ENCODE measurements at regions not wholly inside any gene's neighbourhood (a gene's known extent, or its start where the extent isn't known, plus 50 kb on each side); places are given as distances from the start of the nearest gene placed in this dataset.

GRCh38 chr6:149164199-149164750 lies 153.2 kb upstream of the TAB2 start:
- Histone ChIP-seq H3F3A (ENCODE audit: insufficient read depth, low read length) (no peaks in the 10 kb centered on the region), H3K27me3 (ENCODE audit: insufficient read depth, low read length) (no peaks in the 10 kb centered on the region), H3K36me3 (ENCODE audit: insufficient read depth, low read length) (no peaks in the 10 kb centered on the region), H3K4me3 (ENCODE audit: low read depth, low read length, poor library complexity, severe bottlenecking) (no peak overlapping the region), H3K9ac (ENCODE audit: low read length) (no peak overlapping the region), H2AFZ (ENCODE audit: low read length) (no peak overlapping the region), H3K9me2 (ENCODE audit: low read depth, low read length) (no peaks in the 10 kb centered on the region), H3K9me3 (ENCODE audit: low read length) (no peaks in the 10 kb centered on the region), H4K20me1 (ENCODE audit: insufficient read depth, low read length) (no peaks in the 10 kb centered on the region), H3K79me2 (ENCODE audit: insufficient read depth, low read length) (no peaks in the 10 kb centered on the region), H3K27ac (ENCODE audit: low read depth, low read length, poor library complexity, severe bottlenecking) (no peak overlapping the region), H3K4me1 (ENCODE audit: insufficient read depth, low read length, severe bottlenecking) (no peaks in the 10 kb centered on the region), H3K4me2 (ENCODE audit: low read length) (no peak overlapping the region)
- no peak for TF ChIP-seq EZH2 (IDR thresholded peaks at IDR 0.05; ENCODE audit: borderline replicate concordance, low read length)
- TF ChIP-seq, protein P1, sequence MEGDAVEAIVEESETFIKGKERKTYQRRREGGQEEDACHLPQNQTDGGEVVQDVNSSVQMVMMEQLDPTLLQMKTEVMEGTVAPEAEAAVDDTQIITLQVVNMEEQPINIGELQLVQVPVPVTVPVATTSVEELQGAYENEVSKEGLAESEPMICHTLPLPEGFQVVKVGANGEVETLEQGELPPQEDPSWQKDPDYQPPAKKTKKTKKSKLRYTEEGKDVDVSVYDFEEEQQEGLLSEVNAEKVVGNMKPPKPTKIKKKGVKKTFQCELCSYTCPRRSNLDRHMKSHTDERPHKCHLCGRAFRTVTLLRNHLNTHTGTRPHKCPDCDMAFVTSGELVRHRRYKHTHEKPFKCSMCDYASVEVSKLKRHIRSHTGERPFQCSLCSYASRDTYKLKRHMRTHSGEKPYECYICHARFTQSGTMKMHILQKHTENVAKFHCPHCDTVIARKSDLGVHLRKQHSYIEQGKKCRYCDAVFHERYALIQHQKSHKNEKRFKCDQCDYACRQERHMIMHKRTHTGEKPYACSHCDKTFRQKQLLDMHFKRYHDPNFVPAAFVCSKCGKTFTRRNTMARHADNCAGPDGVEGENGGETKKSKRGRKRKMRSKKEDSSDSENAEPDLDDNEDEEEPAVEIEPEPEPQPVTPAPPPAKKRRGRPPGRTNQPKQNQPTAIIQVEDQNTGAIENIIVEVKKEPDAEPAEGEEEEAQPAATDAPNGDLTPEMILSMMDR (IDR thresholded peaks at IDR 0.05; ENCODE audit: low read length) = no peak

GRCh38 chr6:149166336-149166735 lies 151.2 kb upstream of the TAB2 start:
- no peaks in the 10 kb centered on the region for H3K4me1 ChIP-seq (ENCODE audit: insufficient read depth, low read length, severe bottlenecking)
- no peak overlapping the region for H3K9ac ChIP-seq (ENCODE audit: low read length)
- no peaks in the 10 kb centered on the region for H3K9me3 ChIP-seq (ENCODE audit: low read length)
- no peaks in the 10 kb centered on the region for H3K79me2 ChIP-seq (ENCODE audit: insufficient read depth, low read length)
- no peak overlapping the region for H2AFZ ChIP-seq (ENCODE audit: low read length)
- no peaks in the 10 kb centered on the region for H4K20me1 ChIP-seq (ENCODE audit: insufficient read depth, low read length)
- H3K4me3 ChIP-seq (ENCODE audit: low read depth, low read length, poor library complexity, severe bottlenecking) = no peak overlapping the region
- no peaks in the 10 kb centered on the region for H3K36me3 ChIP-seq (ENCODE audit: insufficient read depth, low read length)
- no peaks in the 10 kb centered on the region for H3K27me3 ChIP-seq (ENCODE audit: insufficient read depth, low read length)
- no peak for TF ChIP-seq EZH2 (IDR thresholded peaks at IDR 0.05; ENCODE audit: borderline replicate concordance, low read length)
- TF ChIP-seq, protein P1 (IDR thresholded peaks at IDR 0.05; ENCODE audit: low read length) = no peak
- no peaks in the 10 kb centered on the region for H3F3A ChIP-seq (ENCODE audit: insufficient read depth, low read length)
- no peaks in the 10 kb centered on the region for H3K9me2 ChIP-seq (ENCODE audit: low read depth, low read length)
- no peak overlapping the region for H3K27ac ChIP-seq (ENCODE audit: low read depth, low read length, poor library complexity, severe bottlenecking)
- no peak overlapping the region for H3K4me2 ChIP-seq (ENCODE audit: low read length)

DNA sequence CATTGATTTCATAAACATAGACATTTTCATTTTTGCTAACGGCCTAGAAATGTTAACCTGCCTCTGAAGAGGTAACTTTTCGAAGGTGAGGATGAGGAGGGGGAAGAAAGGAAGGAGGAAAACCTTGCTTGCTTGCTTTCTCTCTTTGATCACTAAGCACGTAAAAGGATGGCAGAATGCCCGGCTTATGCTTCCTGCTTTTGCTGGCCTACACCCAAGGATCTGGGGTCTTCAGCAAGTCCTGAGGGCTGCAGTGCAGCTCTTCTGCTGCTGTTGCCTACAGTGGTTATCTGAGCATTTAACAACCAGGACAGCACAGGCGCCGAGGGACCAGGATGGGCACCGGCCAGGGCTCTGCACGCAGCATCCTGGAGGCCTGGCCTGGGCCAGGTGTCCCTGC lies 150.8 kb upstream of the TAB2 start:
- no peaks in the 10 kb centered on the region for H3F3A ChIP-seq (ENCODE audit: insufficient read depth, low read length)
- no peak overlapping the region for H3K9ac ChIP-seq (ENCODE audit: low read length)
- H3K4me1 ChIP-seq (ENCODE audit: insufficient read depth, low read length, severe bottlenecking) = no peaks in the 10 kb centered on the region
- H3K9me2 ChIP-seq (ENCODE audit: low read depth, low read length) = no peaks in the 10 kb centered on the region
- no peak overlapping the region for H3K4me3 ChIP-seq (ENCODE audit: low read depth, low read length, poor library complexity, severe bottlenecking)
- H3K4me2 ChIP-seq (ENCODE audit: low read length) = no peak overlapping the region
- H3K27ac ChIP-seq (ENCODE audit: low read depth, low read length, poor library complexity, severe bottlenecking) = no peak overlapping the region
- no peaks in the 10 kb centered on the region for H3K27me3 ChIP-seq (ENCODE audit: insufficient read depth, low read length)
- TF ChIP-seq EZH2 (IDR thresholded peaks at IDR 0.05; ENCODE audit: borderline replicate concordance, low read length) = no peak
- TF ChIP-seq, protein P1 (IDR thresholded peaks at IDR 0.05; ENCODE audit: low read length) = no peak
- no peak overlapping the region for H2AFZ ChIP-seq (ENCODE audit: low read length)
- H3K79me2 ChIP-seq (ENCODE audit: insufficient read depth, low read length) = no peaks in the 10 kb centered on the region
- H4K20me1 ChIP-seq (ENCODE audit: insufficient read depth, low read length) = no peaks in the 10 kb centered on the region
- no peaks in the 10 kb centered on the region for H3K36me3 ChIP-seq (ENCODE audit: insufficient read depth, low read length)
- no peaks in the 10 kb centered on the region for H3K9me3 ChIP-seq (ENCODE audit: low read length)
